H1 (cell line): ENCODE measurements at regions not wholly inside any gene's neighbourhood (a gene's known extent, or its start where the extent isn't known, plus 50 kb on each side); places are given as distances from the start of the nearest gene placed in this dataset.

ENCODE experiments used
- CTCF ChIA-PET: fragments of 300-600 bp; sonication (Branson Sonifier 250); formaldehyde crosslinking; loops from one replicate; lab custom pipeline; 2021; ENCODE audit not compliant: partially characterized antibody; lab: Charles Lee
- POLR2A ChIA-PET: fragments of 300-600 bp; sonication (Branson Sonifier 250); formaldehyde crosslinking; loops from one replicate; lab custom pipeline; 2021; ENCODE audit warnings: inconsistent platforms; ENCODE audit not compliant: partially characterized antibody; lab: Charles Lee
- DNase-seq, 2 experiments: peaks; one replicate each; pipeline versions ENCODE4 v3.0.0 to v3.0.0-alpha.2; 2010 to 2022; ENCODE audit warnings: low spot score in 2 of 2, low read depth in 1 of 2, mixed read lengths in 1 of 2
- FAIRE-seq: peaks from 2 replicates; lab custom pipeline; 2011; peaks lifted over from hg19 to GRCh38; lab: Jason Lieb, UNC
- H2AFZ ChIP-seq: 2 replicates; pipeline ENCODE4 v1.8.1; 2012; ENCODE audit warnings: low read length, inconsistent platforms
- H2AK5ac ChIP-seq: 2 replicates; pipeline ENCODE4 v1.6.1; 2013; ENCODE audit warnings: low read depth, low read length
- H2BK120ac ChIP-seq: replicated peaks from 2 replicates; pipeline ENCODE3; 2013; ENCODE audit warnings: low read depth, low read length, inconsistent platforms
- H2BK12ac ChIP-seq: 2 replicates; pipeline ENCODE4 v1.6.1; 2013; ENCODE audit warnings: low read depth, low read length
- H2BK15ac ChIP-seq: 2 replicates; pipeline ENCODE4 v1.6.1; 2013; ENCODE audit warnings: low read length
- H2BK20ac ChIP-seq: 2 replicates; pipeline ENCODE4 v1.6.1; 2013; ENCODE audit warnings: low read length
- H2BK5ac ChIP-seq: 2 replicates; pipeline ENCODE4 v1.6.1; 2013; ENCODE audit warnings: low read depth, low read length
- H3K14ac ChIP-seq: 2 replicates; pipeline ENCODE4 v1.6.1; 2013; ENCODE audit warnings: inconsistent platforms; ENCODE audit not compliant: insufficient read length
- H3K18ac ChIP-seq: 2 replicates; pipeline ENCODE4 v1.6.1; 2013; ENCODE audit warnings: low read length; ENCODE audit errors: extremely low read depth
- H3K23ac ChIP-seq: 2 replicates; pipeline ENCODE4 v1.6.1; 2013; ENCODE audit warnings: inconsistent platforms; ENCODE audit not compliant: insufficient read length
- H3K23me2 ChIP-seq: 2 replicates; pipeline ENCODE4 v1.6.1; 2013; ENCODE audit warnings: low read depth, low read length
- H3K27ac ChIP-seq: 2 replicates; pipeline ENCODE4 v1.6.1; 2011; ENCODE audit warnings: low read depth, low read length, inconsistent platforms
- H3K27me3 ChIP-seq, 4 experiments: replicated peaks in 1 of 4; 1 replicate in 1 of 4; 2 replicates in 3 of 4; pipeline versions ENCODE4 v1.6.1 to v1.8.1; 2011 to 2013; ENCODE audit warnings: low read length in 3 of 4, mild to moderate bottlenecking in 3 of 4, inconsistent platforms in 2 of 4, mixed read lengths in 2 of 4, moderate library complexity in 1 of 4; ENCODE audit not compliant: control insufficient read depth in 3 of 4, insufficient read depth in 3 of 4; ENCODE audit errors: extremely low read depth in 1 of 4
- H3K36me3 ChIP-seq, 4 experiments: 2 replicates each; pipeline versions ENCODE4 v1.6.1 to v1.8.1; 2011 to 2013; ENCODE audit warnings: mild to moderate bottlenecking in 4 of 4, low read length in 3 of 4, moderate library complexity in 2 of 4, control low read depth in 1 of 4, inconsistent platforms in 1 of 4; ENCODE audit not compliant: insufficient read depth in 4 of 4, control insufficient read depth in 2 of 4
- H3K4ac ChIP-seq: replicated peaks from 2 replicates; pipeline ENCODE3; 2013; ENCODE audit warnings: low read length, low read depth, mixed read lengths, inconsistent platforms; ENCODE audit not compliant: insufficient read length
- H3K4me1 ChIP-seq, 4 experiments: replicated peaks in 1 of 4; 1 replicate in 1 of 4; 2 replicates in 3 of 4; pipeline versions ENCODE4 v1.6.1 to v1.8.1; 2011 to 2013; ENCODE audit warnings: low read length in 3 of 4, inconsistent platforms in 2 of 4, mixed read lengths in 1 of 4; ENCODE audit not compliant: insufficient read depth in 4 of 4, control insufficient read depth in 3 of 4
- H3K4me2 ChIP-seq, 2 experiments: 2 replicates each; pipeline versions ENCODE4 v1.6.1 to v1.8.1; 2011 to 2013; ENCODE audit warnings: low read depth in 2 of 2, low read length in 2 of 2, control low read depth in 1 of 2, inconsistent platforms in 1 of 2, mild to moderate bottlenecking in 1 of 2; ENCODE audit not compliant: insufficient read depth in 1 of 2
- H3K4me3 ChIP-seq, 4 experiments: fragments of 200-600, 300-600 bp in 1 of 4; sonication (generic), shearing (Covaris generic), sonication (Bioruptor Twin) in 1 of 4; 2 replicates each; pipeline versions ENCODE4 v1.5.1 to v1.8.1; 2011 to 2016; ENCODE audit warnings: low read length in 4 of 4, low read depth in 3 of 4, control low read depth in 2 of 4, inconsistent platforms in 2 of 4, mild to moderate bottlenecking in 2 of 4, mixed read lengths in 1 of 4, moderate library complexity in 1 of 4; ENCODE audit not compliant: insufficient read depth in 2 of 4; ENCODE audit errors: extremely low read depth in 1 of 4
- H3K56ac ChIP-seq: replicated peaks from 2 replicates; pipeline ENCODE3; 2013; ENCODE audit warnings: low read depth, mild to moderate bottlenecking, mixed read lengths, low read length, inconsistent platforms; ENCODE audit not compliant: insufficient read length
- H3K79me1 ChIP-seq: 2 replicates; pipeline ENCODE4 v1.6.1; 2013; ENCODE audit warnings: low read depth, low read length, control low read depth
- H3K79me2 ChIP-seq, 2 experiments: 2 replicates each; pipeline versions ENCODE4 v1.6.1 to v1.8.1; 2012 to 2013; ENCODE audit warnings: low read length in 2 of 2, mild to moderate bottlenecking in 2 of 2, inconsistent platforms in 1 of 2; ENCODE audit not compliant: insufficient read depth in 2 of 2, control insufficient read depth in 1 of 2
- H3K9ac ChIP-seq, 4 experiments: replicated peaks in 1 of 4; 1 replicate in 1 of 4; 2 replicates in 3 of 4; pipeline versions ENCODE4 v1.6.1 to v1.8.1; 2011 to 2013; ENCODE audit warnings: low read depth in 3 of 4, low read length in 3 of 4, control low read depth in 2 of 4, mild to moderate bottlenecking in 2 of 4, moderate library complexity in 2 of 4, inconsistent platforms in 1 of 4; ENCODE audit errors: extremely low read depth in 1 of 4
- H3K9me3 ChIP-seq, 2 experiments: 2 replicates each; pipeline versions ENCODE4 v1.6.1 to v1.8.1; 2012 to 2013; ENCODE audit warnings: mild to moderate bottlenecking in 2 of 2, moderate library complexity in 2 of 2, control low read depth in 1 of 2, inconsistent platforms in 1 of 2, low read depth in 1 of 2, low read length in 1 of 2, mixed read lengths in 1 of 2; ENCODE audit not compliant: insufficient read depth in 2 of 2
- H4K20me1 ChIP-seq, 2 experiments: replicated peaks in 1 of 2; 2 replicates each; pipeline versions ENCODE3 to v1.8.1; 2011 to 2013; ENCODE audit warnings: inconsistent platforms in 2 of 2, low read length in 2 of 2, mild to moderate bottlenecking in 1 of 2; ENCODE audit not compliant: insufficient read depth in 2 of 2, control insufficient read depth in 1 of 2
- H4K5ac ChIP-seq: 2 replicates; pipeline ENCODE4 v1.6.1; 2013; ENCODE audit warnings: low read length, low read depth, mixed read lengths, inconsistent platforms; ENCODE audit not compliant: insufficient read length
- H4K8ac ChIP-seq: 2 replicates; pipeline ENCODE4 v1.8.0; 2013; ENCODE audit warnings: mild to moderate bottlenecking, moderate library complexity, low read length, inconsistent platforms; ENCODE audit not compliant: insufficient read depth; ENCODE audit errors: extremely low read depth
- H4K91ac ChIP-seq: replicated peaks from 2 replicates; pipeline ENCODE3; 2013; ENCODE audit warnings: low read length, mixed read lengths, inconsistent platforms; ENCODE audit not compliant: insufficient read length
- NANOG ChIP-seq: IDR thresholded peaks from 2 replicates; pipeline ENCODE4 v1.6.1; 2011; ENCODE audit warnings: low read length, low read depth, mild to moderate bottlenecking, inconsistent platforms; ENCODE audit not compliant: insufficient read depth, poor library complexity, severe bottlenecking
- WGBS, 2 experiments: shearing (Covaris generic) in 1 of 2; methylation state at CpG; one replicate each; pipeline versions ENCODE4 v1.1.6 to v1.1.7; 2013 to 2015; ENCODE audit warnings: low lambda C conversion rate in 2 of 2, mixed read lengths in 2 of 2, inconsistent platforms in 1 of 2, low coverage in 1 of 2, missing lambda C conversion rate in 1 of 2; ENCODE audit not compliant: insufficient replicate concordance in 2 of 2, insufficient coverage in 1 of 2, insufficient read length in 1 of 2; ENCODE audit errors: extremely low coverage in 1 of 2, missing lambda C conversion rate in 1 of 2; 5-methylcytosine and 5-hydroxymethylcytosine counted together

GRCh38 chr6:112408522-112408921 is 61.4 kb downstream of the RFPL4B start:
- Histone ChIP-seq H3K4me3 (no peak overlapping the region), H3K4ac (no peak overlapping the region), H3K4me2 (no peak overlapping the region; a peak in 1 of 4 replicates), H3K56ac (no peak overlapping the region), H2AK5ac (no peak overlapping the region), H3K18ac (no peak overlapping the region), H2BK5ac (no peak overlapping the region), H4K91ac (no peak overlapping the region), H3K27me3 (no peaks in the 10 kb centered on the region), H2BK20ac (no peak overlapping the region), H3K4me1 (peaks cover 0 to 6% (median 2%) of the 10 kb centered on the region in 4 experiments; a peak in 2 of 7 replicates), H3K36me3 (no peaks in the 10 kb centered on the region), H3K23ac (no peak overlapping the region), H3K9me3 (no peaks in the 10 kb centered on the region), H3K14ac (no peak overlapping the region), H4K20me1 (no peaks in the 10 kb centered on the region), H3K23me2 (no peaks in the 10 kb centered on the region; the same call in 1 of the 2 replicates), H2AFZ (no peak overlapping the region), H2BK15ac (no peak overlapping the region), H4K5ac (no peak overlapping the region), H2BK12ac (no peak overlapping the region), H3K27ac (no peak overlapping the region), H2BK120ac (no peak overlapping the region), H3K79me2 (no peaks in the 10 kb centered on the region), H3K79me1 (no peaks in the 10 kb centered on the region), H3K9ac (no peak overlapping the region), H4K8ac (no peak overlapping the region)
- FAIRE-seq (no peak), DNase-seq (no peak)
- 91% methylated on average over 9 of the region's 10 CpGs; no CpG with 5 or more reads in 1 of the 2 experiments for WGBS, 2 experiments
- ChIA-PET CTCF (interaction anchor here (0.8 to 1.2 kb wide), 2 partner anchors 34 to 50 kb away, joined by 3 to 4 read pairs; no protein-coding TSS in a partner anchor), POLR2A (no interaction called here)
- TF ChIP-seq NANOG: no peak
